ENCODE measurements at regions not wholly inside any gene's neighbourhood (a gene's known extent, or its start where the extent isn't known, plus 50 kb on each side); places are given as distances from the start of the nearest gene placed in this dataset.

- no peaks in the 10 kb centered on the region for H3K4me1 ChIP-seq
- H3K27ac ChIP-seq: no peak overlapping the region
- no peaks in the 10 kb centered on the region for H3K9me3 ChIP-seq (replicated peaks)
- no peak overlapping the region for H3K4me3 ChIP-seq
- DNase-seq: no peak
- H3K27me3 ChIP-seq: no peaks in the 10 kb centered on the region
- no peaks in the 10 kb centered on the region for H3K36me3 ChIP-seq
These were observed 755.0 kb downstream of the TBL1XR1 start for GRCh38 chr3:176442326-176442725.

GRCh38 chr3:176439729-176440128 is 757.6 kb downstream of the TBL1XR1 start:
- no peaks in the 10 kb centered on the region for H3K36me3 ChIP-seq
- DNase-seq: no peak
- no peaks in the 10 kb centered on the region for H3K9me3 ChIP-seq (replicated peaks)
- H3K4me1 ChIP-seq: no peaks in the 10 kb centered on the region
- H3K27ac ChIP-seq: no peak overlapping the region
- no peak overlapping the region for H3K4me3 ChIP-seq
- H3K27me3 ChIP-seq: no peaks in the 10 kb centered on the region

- no peaks in the 10 kb centered on the region for H3K9me3 ChIP-seq (replicated peaks)
- peak overlapping the region; percentile 19 for H3K27ac ChIP-seq
- peak in 1 of 2 experiments; percentile 43 for DNase-seq
- H3K36me3 ChIP-seq: no peaks in the 10 kb centered on the region
- H3K4me3 ChIP-seq: no peak overlapping the region
- H3K4me1 ChIP-seq: no peaks in the 10 kb centered on the region
- no peaks in the 10 kb centered on the region for H3K27me3 ChIP-seq
These were observed 765.3 kb downstream of the TBL1XR1 start for GRCh38 chr3:176431991-176432390.

- Histone ChIP-seq H3K27ac (no peak overlapping the region; the same call in 1 of the 2 replicates), H3K27me3 (no peaks in the 10 kb centered on the region), H3K9me3 (replicated peaks) (no peaks in the 10 kb centered on the region), H3K4me1 (no peaks in the 10 kb centered on the region), H3K36me3 (no peaks in the 10 kb centered on the region), H3K4me3 (no peak overlapping the region)
- no peak for DNase-seq
These were observed 766.3 kb downstream of the TBL1XR1 start for GRCh38 chr3:176431038-176431418.

GRCh38 chr3:176430244-176431037 is 766.8 kb downstream of the TBL1XR1 start:
- Histone ChIP-seq H3K36me3 (no peaks in the 10 kb centered on the region), H3K9me3 (replicated peaks) (no peaks in the 10 kb centered on the region), H3K4me1 (no peaks in the 10 kb centered on the region), H3K4me3 (no peak overlapping the region), H3K27ac (no peak overlapping the region), H3K27me3 (no peaks in the 10 kb centered on the region)
- DNase-seq: peak; percentile 6 to 65

GRCh38 chr3:176428552-176428951 is 768.7 kb downstream of the TBL1XR1 start:
- no peak overlapping the region for H3K27ac ChIP-seq
- no peaks in the 10 kb centered on the region for H3K36me3 ChIP-seq
- no peaks in the 10 kb centered on the region for H3K9me3 ChIP-seq (replicated peaks)
- no peak overlapping the region for H3K4me3 ChIP-seq
- no peaks in the 10 kb centered on the region for H3K27me3 ChIP-seq
- DNase-seq: no peak
- no peaks in the 10 kb centered on the region for H3K4me1 ChIP-seq

GRCh38 chr3:176426371-176426770 is 770.9 kb downstream of the TBL1XR1 start:
- Histone ChIP-seq H3K9me3 (replicated peaks) (no peaks in the 10 kb centered on the region), H3K27ac (no peak overlapping the region), H3K36me3 (no peaks in the 10 kb centered on the region), H3K4me1 (no peaks in the 10 kb centered on the region), H3K4me3 (no peak overlapping the region), H3K27me3 (no peaks in the 10 kb centered on the region)
- DNase-seq: no peak

- DNase-seq: no peak
- Histone ChIP-seq H3K27ac (no peak overlapping the region), H3K9me3 (replicated peaks) (no peaks in the 10 kb centered on the region), H3K4me3 (no peak overlapping the region), H3K36me3 (no peaks in the 10 kb centered on the region), H3K4me1 (no peaks in the 10 kb centered on the region), H3K27me3 (no peaks in the 10 kb centered on the region)
These were observed 780.4 kb downstream of the TBL1XR1 start for GRCh38 chr3:176416870-176417269.

- Histone ChIP-seq H3K4me3 (no peak overlapping the region), H3K4me1 (no peaks in the 10 kb centered on the region), H3K36me3 (no peaks in the 10 kb centered on the region), H3K9me3 (replicated peaks) (no peaks in the 10 kb centered on the region), H3K27ac (no peak overlapping the region), H3K27me3 (no peaks in the 10 kb centered on the region)
- DNase-seq: no peak
These were observed 781.5 kb downstream of the TBL1XR1 start for GRCh38 chr3:176415661-176416295.

GRCh38 chr3:176412771-176413170 is 784.5 kb downstream of the TBL1XR1 start:
- Histone ChIP-seq H3K27ac (no peak overlapping the region), H3K4me3 (no peak overlapping the region), H3K36me3 (no peaks in the 10 kb centered on the region), H3K9me3 (replicated peaks) (no peaks in the 10 kb centered on the region), H3K27me3 (no peaks in the 10 kb centered on the region), H3K4me1 (no peaks in the 10 kb centered on the region)
- no peak for DNase-seq

- Histone ChIP-seq H3K36me3 (no peaks in the 10 kb centered on the region), H3K27ac (no peak overlapping the region), H3K4me3 (no peak overlapping the region), H3K27me3 (no peaks in the 10 kb centered on the region), H3K4me1 (no peaks in the 10 kb centered on the region), H3K9me3 (replicated peaks) (no peaks in the 10 kb centered on the region)
- DNase-seq: no peak
These were observed 793.8 kb downstream of the TBL1XR1 start for GRCh38 chr3:176403531-176403930.

GRCh38 chr3:176401211-176401610 is 796.1 kb downstream of the TBL1XR1 start:
- H3K36me3 ChIP-seq: no peaks in the 10 kb centered on the region
- no peak for DNase-seq
- no peak overlapping the region for H3K4me3 ChIP-seq
- H3K4me1 ChIP-seq: no peaks in the 10 kb centered on the region
- H3K9me3 ChIP-seq (replicated peaks): no peaks in the 10 kb centered on the region
- no peaks in the 10 kb centered on the region for H3K27me3 ChIP-seq
- H3K27ac ChIP-seq: no peak overlapping the region

GRCh38 chr3:176399193-176399592 is 798.1 kb downstream of the TBL1XR1 start:
- H3K27ac ChIP-seq: no peak overlapping the region
- no peaks in the 10 kb centered on the region for H3K4me1 ChIP-seq
- H3K36me3 ChIP-seq: no peaks in the 10 kb centered on the region
- H3K27me3 ChIP-seq: no peaks in the 10 kb centered on the region
- no peak overlapping the region for H3K4me3 ChIP-seq
- H3K9me3 ChIP-seq (replicated peaks): no peaks in the 10 kb centered on the region
- DNase-seq: no peak

GRCh38 chr3:176395240-176395639 is 802.0 kb downstream of the TBL1XR1 start:
- H3K27ac ChIP-seq: no peak overlapping the region
- H3K4me3 ChIP-seq: no peak overlapping the region
- H3K4me1 ChIP-seq: no peaks in the 10 kb centered on the region
- no peaks in the 10 kb centered on the region for H3K27me3 ChIP-seq
- H3K9me3 ChIP-seq (replicated peaks): no peaks in the 10 kb centered on the region
- DNase-seq: no peak
- H3K36me3 ChIP-seq: no peaks in the 10 kb centered on the region

- no peak overlapping the region for H3K4me3 ChIP-seq
- no peaks in the 10 kb centered on the region for H3K27me3 ChIP-seq
- H3K9me3 ChIP-seq (replicated peaks): no peaks in the 10 kb centered on the region
- no peak overlapping the region for H3K27ac ChIP-seq
- H3K36me3 ChIP-seq: no peaks in the 10 kb centered on the region
- H3K4me1 ChIP-seq: no peaks in the 10 kb centered on the region
- DNase-seq: no peak
These were observed 818.5 kb downstream of the TBL1XR1 start for GRCh38 chr3:176378789-176379188.

- no peak overlapping the region for H3K27ac ChIP-seq
- H3K9me3 ChIP-seq (replicated peaks): no peaks in the 10 kb centered on the region
- no peak for DNase-seq
- no peak overlapping the region for H3K4me3 ChIP-seq
- no peaks in the 10 kb centered on the region for H3K36me3 ChIP-seq
- no peaks in the 10 kb centered on the region for H3K4me1 ChIP-seq
- H3K27me3 ChIP-seq: no peaks in the 10 kb centered on the region
These were observed 820.8 kb downstream of the TBL1XR1 start for GRCh38 chr3:176376531-176376930.

All from SJCRH30 (cell line).